CD14-positive monocyte (primary cell): ENCODE measurements at regions not wholly inside any gene's neighbourhood (a gene's known extent, or its start where the extent isn't known, plus 50 kb on each side); places are given as distances from the start of the nearest gene placed in this dataset.

Experiments
- DNase-seq, 3 donors: peaks; one replicate each; pipeline ENCODE4 v3.0.0-alpha.2; 2011 to 2022
- H2AFZ ChIP-seq: 2 replicates; pipeline ENCODE4 v1.6.0; 2012; ENCODE audit warnings: mild to moderate bottlenecking, low read depth, low read length, inconsistent platforms; ENCODE audit not compliant: insufficient read depth, poor library complexity, severe bottlenecking
- H3K27ac ChIP-seq, 2 donors: 1 replicate in 1 of 2; 2 replicates in 1 of 2; pipeline ENCODE4 v1.5.1; 2012 to 2013; ENCODE audit warnings: low read length in 2 of 2, control low read depth in 1 of 2, inconsistent platforms in 1 of 2, low read depth in 1 of 2, mild to moderate bottlenecking in 1 of 2
- H3K27me3 ChIP-seq, 2 donors: one replicate each; pipeline versions ENCODE4 v1.6.0 to v1.6.1; 2011 to 2013; ENCODE audit warnings: low read length in 2 of 2; ENCODE audit not compliant: control insufficient read depth in 2 of 2, insufficient read depth in 2 of 2
- H3K36me3 ChIP-seq, 2 donors: replicated peaks in 1 of 2; 1 replicate in 1 of 2; 2 replicates in 1 of 2; pipeline versions ENCODE4 v1.5.1 to v1.6.1; 2012 to 2013; ENCODE audit warnings: low read length in 2 of 2, control low read depth in 1 of 2, inconsistent platforms in 1 of 2, mild to moderate bottlenecking in 1 of 2; ENCODE audit not compliant: insufficient read depth in 2 of 2, control insufficient read depth in 1 of 2
- H3K4me1 ChIP-seq, 2 donors: 1 replicate in 1 of 2; 2 replicates in 1 of 2; pipeline versions ENCODE4 v1.5.1 to v1.6.1; 2012 to 2013; ENCODE audit warnings: low read length in 2 of 2, control low read depth in 1 of 2, inconsistent platforms in 1 of 2, mild to moderate bottlenecking in 1 of 2, moderate library complexity in 1 of 2; ENCODE audit not compliant: insufficient read depth in 2 of 2, control insufficient read depth in 1 of 2
- H3K4me2 ChIP-seq: replicated peaks from 2 replicates; pipeline ENCODE3; 2012; ENCODE audit warnings: low read length, moderate library complexity, mild to moderate bottlenecking; ENCODE audit not compliant: poor library complexity, severe bottlenecking; ENCODE audit errors: extremely low read depth
- H3K4me3 ChIP-seq, 3 experiments: fragments of 200-600 bp in 1 of 3; sonication (generic) in 1 of 3; replicated peaks in 1 of 3; 1 replicate in 2 of 3; 2 replicates in 1 of 3; pipeline ENCODE4 v1.5.1; 2011 to 2013; ENCODE audit warnings: low read length in 3 of 3, mild to moderate bottlenecking in 3 of 3, control low read depth in 2 of 3, low read depth in 2 of 3, inconsistent platforms in 1 of 3, moderate library complexity in 1 of 3
- H3K79me2 ChIP-seq: 2 replicates; pipeline ENCODE4 v1.6.0; 2012; ENCODE audit warnings: mild to moderate bottlenecking, control low read depth, inconsistent platforms, low read length, moderate library complexity; ENCODE audit not compliant: insufficient read depth
- H3K9ac ChIP-seq: 2 replicates; pipeline ENCODE4 v1.6.0; 2017; ENCODE audit warnings: low read length, mild to moderate bottlenecking; ENCODE audit not compliant: insufficient read depth, poor library complexity, severe bottlenecking
- H3K9me3 ChIP-seq, 2 donors: replicated peaks in 1 of 2; 1 replicate in 1 of 2; 2 replicates in 1 of 2; pipeline versions ENCODE4 v1.5.1 to v1.6.1; 2012 to 2013; ENCODE audit warnings: low read length in 2 of 2, control low read depth in 1 of 2; ENCODE audit not compliant: control insufficient read depth in 1 of 2, insufficient read depth in 1 of 2
- H4K20me1 ChIP-seq: 2 replicates; pipeline ENCODE4 v1.6.0; 2012; ENCODE audit warnings: mild to moderate bottlenecking, low read length, control low read depth, moderate library complexity; ENCODE audit not compliant: insufficient read depth
- H3K27ac Mint-ChIP-seq, 7 donors: one replicate each; pipeline ENCODE4 v1.8.0; 2020; ENCODE audit warnings: mild to moderate bottlenecking in 7 of 7, mixed read lengths in 7 of 7, moderate library complexity in 6 of 7, inconsistent platforms in 2 of 7
- H3K27me3 Mint-ChIP-seq, 3 donors: one replicate each; pipeline ENCODE4 v1.8.0; 2021 to 2022; ENCODE audit warnings: low read depth in 3 of 3, mild to moderate bottlenecking in 3 of 3, mixed read lengths in 3 of 3, moderate library complexity in 3 of 3, inconsistent platforms in 1 of 3
- H3K36me3 Mint-ChIP-seq, 2 donors: one replicate each; pipeline ENCODE4 v1.8.0; 2020; ENCODE audit warnings: mixed read lengths in 2 of 2, inconsistent platforms in 1 of 2, mild to moderate bottlenecking in 1 of 2
- H3K4me1 Mint-ChIP-seq: one replicate; pipeline ENCODE4 v1.8.0; 2020; ENCODE audit warnings: mild to moderate bottlenecking, mixed read lengths
- H3K4me3 Mint-ChIP-seq, 2 donors: one replicate each; pipeline ENCODE4 v1.8.0; 2020; ENCODE audit warnings: mild to moderate bottlenecking in 2 of 2, mixed read lengths in 2 of 2, moderate library complexity in 1 of 2
- H3K9me3 Mint-ChIP-seq, 7 donors: one replicate each; pipeline ENCODE4 v1.8.0; 2020 to 2022; ENCODE audit warnings: mixed read lengths in 7 of 7, mild to moderate bottlenecking in 6 of 7, moderate library complexity in 6 of 7, inconsistent platforms in 2 of 7
- CTCF ChIP-seq: fragments of 200-600 bp; IDR thresholded peaks from one replicate; pipeline ENCODE4 v1.8.0; 2022; ENCODE audit warnings: antibody characterized with exemption, mild to moderate bottlenecking
- WGBS: methylation state at CpG from one replicate; pipeline ENCODE4 v1.1.5; 2013; ENCODE audit warnings: missing lambda C conversion rate; ENCODE audit not compliant: insufficient coverage; 5-methylcytosine and 5-hydroxymethylcytosine counted together
- intact Hi-C, 2 donors: fragments of 100-400 bp; cut with micrococcal nuclease; formaldehyde crosslinking; loops; one replicate each; pipeline versions ENCODE4 v1.15.0 to v1.15.1; 2023

GRCh38 chr11:24084956-24085355 is 411.9 kb upstream of the LUZP2 start:
- H3K27me3 ChIP-seq, result no peaks in the 10 kb centered on the region
- Mint-ChIP-seq H3K27ac (no peak overlapping the region), H3K9me3 (peaks cover 0 to 4% (median 0%) of the 10 kb centered on the region in 7 donors), H3K4me1 (no peaks in the 10 kb centered on the region), H3K27me3 (no peaks in the 10 kb centered on the region), H3K36me3 (no peaks in the 10 kb centered on the region), H3K4me3 (no peak overlapping the region)
- no peaks in the 10 kb centered on the region for H3K4me1 ChIP-seq
- no peaks in the 10 kb centered on the region for H4K20me1 ChIP-seq
- H3K79me2 ChIP-seq, result no peaks in the 10 kb centered on the region
- no CpG with 5 or more reads among the region's 1 CpG for WGBS
- no peak overlapping the region for H2AFZ ChIP-seq
- no peak overlapping the region for H3K4me2 ChIP-seq
- H3K9me3 ChIP-seq, result no peaks in the 10 kb centered on the region
- intact Hi-C loops, result no loop called here
- no peak for TF ChIP-seq CTCF
- no peak overlapping the region for H3K4me3 ChIP-seq
- H3K9ac ChIP-seq, result no peak overlapping the region
- H3K36me3 ChIP-seq, result no peaks in the 10 kb centered on the region
- no peak for DNase-seq
- no peak overlapping the region for H3K27ac ChIP-seq

DNA sequence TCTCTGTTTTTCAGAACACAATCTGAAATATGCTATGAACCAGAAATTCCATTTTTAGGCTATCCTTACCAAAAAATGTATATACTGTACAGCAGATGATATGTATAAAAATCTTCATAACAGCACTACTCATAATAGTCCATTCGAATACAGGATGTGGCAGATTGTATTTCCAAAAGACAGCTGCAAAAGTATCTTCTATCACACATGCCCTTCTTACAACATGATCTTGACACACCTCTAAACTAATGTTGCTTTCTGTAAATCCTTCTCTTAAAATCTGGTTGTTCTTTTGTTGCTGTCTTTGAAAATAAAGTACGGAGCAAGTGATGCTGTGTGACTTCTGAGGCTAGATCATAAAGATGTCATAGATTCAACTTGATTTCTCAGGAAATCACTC is 409.9 kb upstream of the LUZP2 start:
- no peak for DNase-seq
- H3K27ac Mint-ChIP-seq, result no peak overlapping the region
- no peaks in the 10 kb centered on the region for H4K20me1 ChIP-seq
- TF ChIP-seq CTCF, result no peak
- no peaks in the 10 kb centered on the region for H3K27me3 ChIP-seq
- no peak overlapping the region for H3K9ac ChIP-seq
- no peak overlapping the region for H3K4me3 Mint-ChIP-seq
- intact Hi-C loops, result no loop called here
- no peak overlapping the region for H3K4me2 ChIP-seq
- no peak overlapping the region for H3K4me3 ChIP-seq
- H3K4me1 Mint-ChIP-seq, result no peaks in the 10 kb centered on the region
- H3K4me1 ChIP-seq, result no peaks in the 10 kb centered on the region
- H3K9me3 Mint-ChIP-seq, result peaks cover 0 to 4% (median 0%) of the 10 kb centered on the region in 7 donors
- H2AFZ ChIP-seq, result no peak overlapping the region
- no peaks in the 10 kb centered on the region for H3K79me2 ChIP-seq
- H3K9me3 ChIP-seq, result no peaks in the 10 kb centered on the region
- no peaks in the 10 kb centered on the region for H3K36me3 Mint-ChIP-seq
- no peaks in the 10 kb centered on the region for H3K36me3 ChIP-seq
- H3K27me3 Mint-ChIP-seq, result no peaks in the 10 kb centered on the region
- no peak overlapping the region for H3K27ac ChIP-seq
- WGBS, result no CpG with 5 or more reads among the region's 2 CpGs
